ENCODE measurements at regions not wholly inside any gene's neighbourhood (a gene's known extent, or its start where the extent isn't known, plus 50 kb on each side); places are given as distances from the start of the nearest gene placed in this dataset.

GRCh38 chr3:107061466-107061865, 315.8 kb upstream of the CCDC54 start:
- H3K27me3 ChIP-seq (ENCODE audit: control insufficient read depth, insufficient read depth, low read length) = no peaks in the 10 kb centered on the region
- H3K27ac ChIP-seq (ENCODE audit: low read depth, low read length) = no peak overlapping the region
- no peaks in the 10 kb centered on the region for H3K9me3 ChIP-seq (ENCODE audit: control insufficient read depth, insufficient read depth, low read length)
- no peak for DNase-seq (ENCODE audit: low read depth, low spot score)
- POLR2A ChIA-PET = no interaction called here
- CTCF ChIA-PET = no interaction called here
- H3K4me3 ChIP-seq (ENCODE audit: low read depth, low read length) = no peak overlapping the region
- no peak for TF ChIP-seq CTCF (IDR thresholded peaks at IDR 0.05; ENCODE audit: low read depth, low read length)

GRCh38 chr3:107062310-107062709, 314.9 kb upstream of the CCDC54 start:
- CTCF ChIA-PET = interaction anchor here (2.8 kb wide), 1 partner anchor 55 kb away, joined by 11 read pairs; no protein-coding TSS in a partner anchor
- no peak overlapping the region for H3K27ac ChIP-seq (ENCODE audit: low read depth, low read length)
- no peak overlapping the region for H3K4me3 ChIP-seq (ENCODE audit: low read depth, low read length)
- POLR2A ChIA-PET = no interaction called here
- DNase-seq (ENCODE audit: low read depth, low spot score) = no peak
- no peaks in the 10 kb centered on the region for H3K27me3 ChIP-seq (ENCODE audit: control insufficient read depth, insufficient read depth, low read length)
- no peak for TF ChIP-seq CTCF (IDR thresholded peaks at IDR 0.05; ENCODE audit: low read depth, low read length)
- peaks cover 1% of the 10 kb centered on the region; the same call in 1 of the 2 replicates for H3K9me3 ChIP-seq (ENCODE audit: control insufficient read depth, insufficient read depth, low read length)

GRCh38 chr3:107062787-107063186, 314.5 kb upstream of the CCDC54 start:
- no peak for DNase-seq (ENCODE audit: low read depth, low spot score)
- no peaks in the 10 kb centered on the region for H3K27me3 ChIP-seq (ENCODE audit: control insufficient read depth, insufficient read depth, low read length)
- H3K4me3 ChIP-seq (ENCODE audit: low read depth, low read length) = no peak overlapping the region
- ChIA-PET POLR2A (no interaction called here), CTCF (interaction anchor here (2.8 kb wide), 1 partner anchor 55 kb away, joined by 11 read pairs; no protein-coding TSS in a partner anchor)
- no peak overlapping the region for H3K27ac ChIP-seq (ENCODE audit: low read depth, low read length)
- peaks cover 4% of the 10 kb centered on the region; the same call in 1 of the 2 replicates for H3K9me3 ChIP-seq (ENCODE audit: control insufficient read depth, insufficient read depth, low read length)
- TF ChIP-seq CTCF (IDR thresholded peaks at IDR 0.05; ENCODE audit: low read depth, low read length) = no peak

GRCh38 chr3:107063351-107063750, 313.9 kb upstream of the CCDC54 start:
- no peak overlapping the region for H3K27ac ChIP-seq (ENCODE audit: low read depth, low read length)

More at GRCh38 chr3:107063351-107063750, 313.9 kb upstream of the CCDC54 start:
- no peaks in the 10 kb centered on the region for H3K27me3 ChIP-seq (ENCODE audit: control insufficient read depth, insufficient read depth, low read length)
- POLR2A ChIA-PET = no interaction called here
- no peak for DNase-seq (ENCODE audit: low read depth, low spot score)
- CTCF ChIA-PET = interaction anchor here (0.5 to 2.8 kb wide), 4 partner anchors 54 to 1375 kb away, joined by 3 to 11 read pairs (median 4); no protein-coding TSS in a partner anchor
- peaks cover 4% of the 10 kb centered on the region; the same call in 1 of the 2 replicates for H3K9me3 ChIP-seq (ENCODE audit: control insufficient read depth, insufficient read depth, low read length)
- no peak for TF ChIP-seq CTCF (IDR thresholded peaks at IDR 0.05; ENCODE audit: low read depth, low read length)
- no peak overlapping the region for H3K4me3 ChIP-seq (ENCODE audit: low read depth, low read length)
